ENCODE measurements at regions not wholly inside any gene's neighbourhood (a gene's known extent, or its start where the extent isn't known, plus 50 kb on each side); places are given as distances from the start of the nearest gene placed in this dataset.

GRCh38 chr6:93105907-93106306 lies 313.5 kb downstream of the EPHA7 start:
- no peak for DNase-seq
- Mint-ChIP-seq H3K27me3 (no peaks in the 10 kb centered on the region), H3K9me3 (ENCODE audit: low read depth) (peaks cover 3% of the 10 kb centered on the region)

GRCh38 chr6:93105017-93105416 lies 314.3 kb downstream of the EPHA7 start:
- no peak overlapping the region for H3K27ac Mint-ChIP-seq
- ATAC-seq (no peak), DNase-seq (no peak)

More at GRCh38 chr6:93105907-93106306, 313.5 kb downstream of the EPHA7 start:
- Mint-ChIP-seq H3K4me3 (no peak overlapping the region), H3K36me3 (no peaks in the 10 kb centered on the region), H3K4me1 (no peaks in the 10 kb centered on the region), H3K27ac (no peak overlapping the region)
- ATAC-seq = no peak
- CTCF ChIA-PET = no interaction called here

GRCh38 chr6:93104195-93104817 lies 315.1 kb downstream of the EPHA7 start:
- CTCF ChIA-PET = no interaction called here
- peaks cover 3% of the 10 kb centered on the region for H3K9me3 Mint-ChIP-seq (ENCODE audit: low read depth)
- H3K4me1 Mint-ChIP-seq = no peaks in the 10 kb centered on the region
- no peaks in the 10 kb centered on the region for H3K36me3 Mint-ChIP-seq
- no peak overlapping the region for H3K27ac Mint-ChIP-seq
- no peak for ATAC-seq
- no peak for DNase-seq
- H3K4me3 Mint-ChIP-seq = no peak overlapping the region
- no peaks in the 10 kb centered on the region for H3K27me3 Mint-ChIP-seq

More at GRCh38 chr6:93105017-93105416, 314.3 kb downstream of the EPHA7 start:
- Mint-ChIP-seq H3K27me3 (no peaks in the 10 kb centered on the region), H3K36me3 (no peaks in the 10 kb centered on the region), H3K4me1 (no peaks in the 10 kb centered on the region), H3K9me3 (ENCODE audit: low read depth) (peaks cover 3% of the 10 kb centered on the region), H3K4me3 (no peak overlapping the region)
- CTCF ChIA-PET = no interaction called here

GRCh38 chr6:93088621-93089501 lies 330.5 kb downstream of the EPHA7 start:
- ATAC-seq (no peak), DNase-seq (no peak)
- Mint-ChIP-seq H3K27ac (no peak overlapping the region), H3K4me1 (no peaks in the 10 kb centered on the region), H3K9me3 (ENCODE audit: low read depth) (peaks cover 5% of the 10 kb centered on the region), H3K4me3 (no peak overlapping the region), H3K36me3 (no peaks in the 10 kb centered on the region), H3K27me3 (no peaks in the 10 kb centered on the region)
- CTCF ChIA-PET = no interaction called here

GRCh38 chr6:93087606-93088005 lies 331.8 kb downstream of the EPHA7 start:
- CTCF ChIA-PET = no interaction called here
- no peak for DNase-seq
- ATAC-seq = no peak
- no peaks in the 10 kb centered on the region for H3K36me3 Mint-ChIP-seq
- no peak overlapping the region for H3K4me3 Mint-ChIP-seq
- H3K4me1 Mint-ChIP-seq = no peaks in the 10 kb centered on the region
- peaks cover 4% of the 10 kb centered on the region for H3K9me3 Mint-ChIP-seq (ENCODE audit: low read depth)
- H3K27me3 Mint-ChIP-seq = no peaks in the 10 kb centered on the region
- no peak overlapping the region for H3K27ac Mint-ChIP-seq

- DNase-seq (no peak), ATAC-seq (no peak)
These were observed 333.0 kb downstream of the EPHA7 start for GRCh38 chr6:93086351-93086750.

GRCh38 chr6:93083337-93084230 lies 335.8 kb downstream of the EPHA7 start:
- no peaks in the 10 kb centered on the region for H3K4me1 Mint-ChIP-seq
- CTCF ChIA-PET = no interaction called here
- H3K36me3 Mint-ChIP-seq = no peaks in the 10 kb centered on the region
- H3K4me3 Mint-ChIP-seq = no peak overlapping the region
- no peak overlapping the region for H3K27ac Mint-ChIP-seq
- DNase-seq (no peak), ATAC-seq (no peak)
- H3K27me3 Mint-ChIP-seq = no peaks in the 10 kb centered on the region
- H3K9me3 Mint-ChIP-seq (ENCODE audit: low read depth) = peaks cover 2% of the 10 kb centered on the region

More at GRCh38 chr6:93086351-93086750, 333.0 kb downstream of the EPHA7 start:
- CTCF ChIA-PET = no interaction called here
- Mint-ChIP-seq H3K27ac (no peak overlapping the region), H3K4me3 (no peak overlapping the region), H3K4me1 (no peaks in the 10 kb centered on the region), H3K9me3 (ENCODE audit: low read depth) (peaks cover 4% of the 10 kb centered on the region), H3K27me3 (no peaks in the 10 kb centered on the region), H3K36me3 (no peaks in the 10 kb centered on the region)

GRCh38 chr6:93081901-93082300 lies 337.5 kb downstream of the EPHA7 start:
- CTCF ChIA-PET = no interaction called here
- no peak overlapping the region for H3K27ac Mint-ChIP-seq
- no peaks in the 10 kb centered on the region for H3K4me1 Mint-ChIP-seq
- H3K27me3 Mint-ChIP-seq = no peaks in the 10 kb centered on the region
- H3K4me3 Mint-ChIP-seq = no peak overlapping the region
- ATAC-seq (no peak), DNase-seq (no peak)
- no peaks in the 10 kb centered on the region for H3K9me3 Mint-ChIP-seq (ENCODE audit: low read depth)
- H3K36me3 Mint-ChIP-seq = no peaks in the 10 kb centered on the region

GRCh38 chr6:93079061-93079460 lies 340.3 kb downstream of the EPHA7 start:
- Mint-ChIP-seq H3K36me3 (no peaks in the 10 kb centered on the region), H3K27me3 (no peaks in the 10 kb centered on the region), H3K4me3 (no peak overlapping the region), H3K9me3 (ENCODE audit: low read depth) (no peaks in the 10 kb centered on the region), H3K4me1 (no peaks in the 10 kb centered on the region), H3K27ac (no peak overlapping the region)
- CTCF ChIA-PET = no interaction called here
- ATAC-seq (no peak), DNase-seq (no peak)

- Mint-ChIP-seq H3K27me3 (no peaks in the 10 kb centered on the region), H3K36me3 (no peaks in the 10 kb centered on the region), H3K9me3 (ENCODE audit: low read depth) (no peaks in the 10 kb centered on the region), H3K4me3 (no peak overlapping the region), H3K27ac (no peak overlapping the region), H3K4me1 (no peaks in the 10 kb centered on the region)
- ATAC-seq = no peak
- CTCF ChIA-PET = no interaction called here
- DNase-seq = no peak
These were observed 345.5 kb downstream of the EPHA7 start for GRCh38 chr6:93073811-93074210.

- Mint-ChIP-seq H3K27me3 (no peaks in the 10 kb centered on the region), H3K9me3 (ENCODE audit: low read depth) (no peaks in the 10 kb centered on the region), H3K4me1 (no peaks in the 10 kb centered on the region), H3K36me3 (no peaks in the 10 kb centered on the region), H3K4me3 (no peak overlapping the region), H3K27ac (no peak overlapping the region)
- CTCF ChIA-PET = no interaction called here
- DNase-seq (no peak), ATAC-seq (no peak)
These were observed 349.5 kb downstream of the EPHA7 start for GRCh38 chr6:93069856-93070255.

GRCh38 chr6:93059911-93060310 lies 359.4 kb downstream of the EPHA7 start:
- Mint-ChIP-seq H3K27ac (no peak overlapping the region), H3K4me1 (no peaks in the 10 kb centered on the region), H3K27me3 (no peaks in the 10 kb centered on the region), H3K9me3 (ENCODE audit: low read depth) (peaks cover 2% of the 10 kb centered on the region), H3K4me3 (no peak overlapping the region), H3K36me3 (no peaks in the 10 kb centered on the region)
- CTCF ChIA-PET = no interaction called here
- DNase-seq (no peak), ATAC-seq (no peak)

- no peaks in the 10 kb centered on the region for H3K4me1 Mint-ChIP-seq
- no peaks in the 10 kb centered on the region for H3K27me3 Mint-ChIP-seq
- H3K27ac Mint-ChIP-seq = no peak overlapping the region
- DNase-seq (no peak), ATAC-seq (no peak)
- CTCF ChIA-PET = no interaction called here
- no peaks in the 10 kb centered on the region for H3K36me3 Mint-ChIP-seq
- H3K4me3 Mint-ChIP-seq = no peak overlapping the region
- H3K9me3 Mint-ChIP-seq (ENCODE audit: low read depth) = peaks cover 7% of the 10 kb centered on the region
These were observed 361.8 kb downstream of the EPHA7 start for GRCh38 chr6:93057584-93057983.
